Fibroblast of lung (primary cell): ENCODE measurements at regions not wholly inside any gene's neighbourhood (a gene's known extent, or its start where the extent isn't known, plus 50 kb on each side); places are given as distances from the start of the nearest gene placed in this dataset.

Experiments
- DNase-seq, 2 donors: peaks; one replicate each; pipeline versions ENCODE4 v3.0.0 to v3.0.0-alpha.2; 2010; ENCODE audit warnings: low read depth in 2 of 2
- H2AFZ ChIP-seq: 2 replicates; pipeline ENCODE4 v1.5.1; 2012; ENCODE audit warnings: low read length, control low read depth, inconsistent platforms
- H3K27ac ChIP-seq: 2 replicates; pipeline ENCODE4 v1.5.1; 2011; ENCODE audit warnings: low read length, control low read depth; ENCODE audit not compliant: insufficient read depth
- H3K27me3 ChIP-seq: 2 replicates; pipeline ENCODE4 v1.5.1; 2011; ENCODE audit warnings: mild to moderate bottlenecking, low read length; ENCODE audit not compliant: control insufficient read depth, insufficient read depth
- H3K36me3 ChIP-seq: 2 replicates; pipeline ENCODE4 v1.5.1; 2011; ENCODE audit warnings: low read length; ENCODE audit not compliant: control insufficient read depth, insufficient read depth
- H3K4me1 ChIP-seq: 2 replicates; pipeline ENCODE4 v1.5.1; 2011; ENCODE audit warnings: low read length; ENCODE audit not compliant: control insufficient read depth, insufficient read depth; ENCODE audit errors: extremely low read depth
- H3K4me2 ChIP-seq: 2 replicates; pipeline ENCODE4 v1.5.1; 2011; ENCODE audit warnings: low read length, control low read depth; ENCODE audit not compliant: insufficient read depth; ENCODE audit errors: extremely low read depth
- H3K4me3 ChIP-seq, 4 experiments: fragments of 200-600 bp in 1 of 4; sonication (generic) in 1 of 4; replicated peaks in 1 of 4; 2 replicates each; pipeline ENCODE4 v1.5.1; 2011 to 2016; ENCODE audit warnings: low read length in 4 of 4, low read depth in 3 of 4, mild to moderate bottlenecking in 3 of 4, control low read depth in 2 of 4, inconsistent platforms in 1 of 4, mixed read lengths in 1 of 4; ENCODE audit not compliant: insufficient read depth in 1 of 4; ENCODE audit errors: control extremely low read depth in 1 of 4
- H3K79me2 ChIP-seq: 2 replicates; pipeline ENCODE4 v1.5.1; 2012; ENCODE audit warnings: mild to moderate bottlenecking, low read length, inconsistent platforms; ENCODE audit not compliant: control insufficient read depth, insufficient read depth
- H3K9ac ChIP-seq: 2 replicates; pipeline ENCODE4 v1.5.1; 2011; ENCODE audit warnings: mild to moderate bottlenecking, low read length, control low read depth; ENCODE audit not compliant: insufficient read depth
- H3K9me3 ChIP-seq: 2 replicates; pipeline ENCODE4 v1.5.1; 2012; ENCODE audit warnings: low read depth, low read length; ENCODE audit not compliant: control insufficient read depth, insufficient read depth
- H4K20me1 ChIP-seq: 2 replicates; pipeline ENCODE4 v1.5.1; 2011; ENCODE audit warnings: low read length; ENCODE audit not compliant: control insufficient read depth, insufficient read depth; ENCODE audit errors: extremely low read depth
- EZH2 ChIP-seq: IDR thresholded peaks from 2 replicates; pipeline ENCODE4 v1.5.1; 2012; ENCODE audit warnings: low read length, control low read depth, mild to moderate bottlenecking; ENCODE audit errors: missing control alignments
- TF ChIP-seq, protein P1 (sequence below), 2 donors: IDR thresholded peaks in 1 of 2; conservative IDR thresholded peaks in 1 of 2; 1 replicate in 1 of 2; 2 replicates in 1 of 2; pipeline ENCODE4 v1.5.1; 2011 to 2012; ENCODE audit warnings: low read length in 2 of 2, control low read depth in 1 of 2, inconsistent platforms in 1 of 2, low read depth in 1 of 2, mild to moderate bottlenecking in 1 of 2

DNA sequence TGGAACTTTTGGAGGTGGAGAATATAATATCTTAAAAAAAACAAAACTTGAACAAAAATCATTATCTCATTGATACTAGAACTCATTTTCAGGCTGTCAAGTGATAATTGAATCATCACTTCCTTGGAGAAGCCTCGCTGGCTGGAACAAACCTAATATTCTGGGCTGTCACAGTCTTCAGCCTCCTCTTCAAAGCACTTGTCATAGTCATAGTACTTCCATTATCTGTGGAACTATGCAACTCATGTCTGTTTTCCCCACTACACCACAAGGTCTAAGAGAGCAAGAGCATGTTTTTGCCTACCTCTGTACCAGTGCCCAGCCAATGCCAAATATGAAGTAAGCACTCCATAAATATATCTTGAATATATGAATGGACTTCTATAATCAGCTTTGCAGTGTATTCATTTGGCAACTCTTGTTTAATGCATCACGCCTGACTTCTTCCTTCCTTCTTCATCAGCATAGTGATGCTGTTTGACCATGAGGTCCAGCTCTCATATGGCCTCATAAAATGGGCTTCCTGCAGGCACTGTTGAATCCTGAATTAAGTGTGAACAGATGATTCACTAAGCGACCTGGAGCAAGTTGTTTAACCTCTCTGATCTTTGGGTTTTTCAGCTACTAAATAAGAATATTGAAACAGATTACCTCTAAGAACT, 86.6 kb upstream of the SNRK start:
- Histone ChIP-seq H3K4me2 (no peak overlapping the region), H3K27ac (no peak overlapping the region)

DNA sequence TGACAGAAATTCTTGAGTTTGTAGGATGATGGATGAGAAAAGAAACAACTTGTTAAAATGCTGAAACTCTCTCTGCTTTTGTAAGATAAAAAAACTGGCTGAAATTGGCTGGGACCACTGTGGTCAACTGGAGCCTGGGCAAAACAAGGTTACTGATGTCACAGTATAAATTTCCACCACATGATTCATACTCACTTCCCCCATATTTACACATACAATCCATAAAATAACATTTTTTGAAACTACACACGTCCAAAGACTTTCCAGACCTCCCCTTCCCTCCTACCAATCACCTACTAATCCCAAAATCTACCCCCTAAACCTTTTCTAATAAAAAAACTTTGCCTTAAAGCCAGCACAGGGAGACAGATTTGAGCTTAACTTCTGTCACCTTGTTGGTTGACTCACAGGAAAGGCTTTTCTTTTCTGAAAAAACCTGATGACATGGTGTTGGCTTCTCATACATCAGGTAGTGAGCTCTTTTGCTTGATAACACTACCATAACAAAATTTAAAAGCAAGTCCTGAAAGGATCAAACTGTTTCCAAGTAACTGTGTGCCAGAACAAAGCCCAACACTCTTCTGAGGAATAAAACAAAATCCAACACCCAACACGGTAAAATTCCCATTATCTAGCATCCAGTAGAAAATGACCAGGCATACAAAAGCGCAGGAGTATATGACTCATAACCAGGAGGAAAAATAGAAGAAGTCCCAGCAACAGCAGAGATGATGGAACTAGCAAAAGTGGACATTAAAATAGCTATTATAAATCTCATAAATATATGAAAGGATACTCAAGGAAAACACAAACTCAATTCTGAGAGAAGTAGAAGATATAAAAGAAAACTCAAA, 87.3 kb upstream of the SNRK start:
- Histone ChIP-seq H3K9ac (no peak overlapping the region), H3K79me2 (no peaks in the 10 kb centered on the region), H3K9me3 (no peaks in the 10 kb centered on the region), H3K27me3 (no peaks in the 10 kb centered on the region), H3K4me3 (no peak overlapping the region), H3K36me3 (no peaks in the 10 kb centered on the region), H3K4me1 (no peaks in the 10 kb centered on the region), H2AFZ (no peak overlapping the region), H3K4me2 (no peak overlapping the region), H4K20me1 (no peaks in the 10 kb centered on the region), H3K27ac (no peak overlapping the region)
- peak in 1 of 2 donors; percentile 21 for DNase-seq
- TF ChIP-seq, protein P1, sequence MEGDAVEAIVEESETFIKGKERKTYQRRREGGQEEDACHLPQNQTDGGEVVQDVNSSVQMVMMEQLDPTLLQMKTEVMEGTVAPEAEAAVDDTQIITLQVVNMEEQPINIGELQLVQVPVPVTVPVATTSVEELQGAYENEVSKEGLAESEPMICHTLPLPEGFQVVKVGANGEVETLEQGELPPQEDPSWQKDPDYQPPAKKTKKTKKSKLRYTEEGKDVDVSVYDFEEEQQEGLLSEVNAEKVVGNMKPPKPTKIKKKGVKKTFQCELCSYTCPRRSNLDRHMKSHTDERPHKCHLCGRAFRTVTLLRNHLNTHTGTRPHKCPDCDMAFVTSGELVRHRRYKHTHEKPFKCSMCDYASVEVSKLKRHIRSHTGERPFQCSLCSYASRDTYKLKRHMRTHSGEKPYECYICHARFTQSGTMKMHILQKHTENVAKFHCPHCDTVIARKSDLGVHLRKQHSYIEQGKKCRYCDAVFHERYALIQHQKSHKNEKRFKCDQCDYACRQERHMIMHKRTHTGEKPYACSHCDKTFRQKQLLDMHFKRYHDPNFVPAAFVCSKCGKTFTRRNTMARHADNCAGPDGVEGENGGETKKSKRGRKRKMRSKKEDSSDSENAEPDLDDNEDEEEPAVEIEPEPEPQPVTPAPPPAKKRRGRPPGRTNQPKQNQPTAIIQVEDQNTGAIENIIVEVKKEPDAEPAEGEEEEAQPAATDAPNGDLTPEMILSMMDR (conservative IDR thresholded peaks at IDR 0.05 in 1 of 2, IDR thresholded peaks at IDR 0.05 in 1 of 2; ENCODE audit: low read depth in 1 of 2, low read length in 2 of 2), result no peak
- no peak for TF ChIP-seq EZH2

More for the DNA sequence above, 86.6 kb upstream of the SNRK start:
- Histone ChIP-seq H3K27me3 (no peaks in the 10 kb centered on the region), H4K20me1 (no peaks in the 10 kb centered on the region), H3K4me1 (no peaks in the 10 kb centered on the region), H3K79me2 (no peaks in the 10 kb centered on the region), H3K9ac (no peak overlapping the region), H3K4me3 (no peak overlapping the region), H3K36me3 (no peaks in the 10 kb centered on the region), H3K9me3 (no peaks in the 10 kb centered on the region), H2AFZ (no peak overlapping the region)
- TF ChIP-seq EZH2, result no peak
- TF ChIP-seq, protein P1 (conservative IDR thresholded peaks at IDR 0.05 in 1 of 2, IDR thresholded peaks at IDR 0.05 in 1 of 2; ENCODE audit: low read depth in 1 of 2, low read length in 2 of 2), result no peak
- no peak for DNase-seq

DNA sequence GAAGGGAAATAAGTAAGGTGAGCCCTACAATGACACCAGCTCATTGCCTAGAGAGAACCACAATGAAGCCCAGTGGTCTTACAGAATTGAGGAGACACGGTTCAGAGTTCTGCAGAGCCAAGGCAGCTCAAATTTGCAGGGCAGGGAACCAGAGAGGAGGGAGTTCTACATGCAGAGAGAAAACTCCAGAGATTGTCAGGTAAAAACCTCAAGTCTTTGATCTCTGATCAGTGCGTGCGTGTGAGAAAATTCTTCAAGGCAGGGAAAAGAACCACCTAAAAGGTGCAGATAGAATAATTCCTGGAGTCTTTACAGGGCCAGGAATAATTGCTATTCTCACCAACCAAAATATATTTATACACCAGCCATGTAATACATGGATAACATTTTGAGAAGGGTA, 88.0 kb upstream of the SNRK start:
- Histone ChIP-seq H3K9ac (no peak overlapping the region), H3K9me3 (no peaks in the 10 kb centered on the region), H3K4me2 (no peak overlapping the region), H3K36me3 (no peaks in the 10 kb centered on the region), H3K79me2 (no peaks in the 10 kb centered on the region), H3K4me1 (no peaks in the 10 kb centered on the region), H3K27me3 (no peaks in the 10 kb centered on the region), H3K27ac (no peak overlapping the region), H3K4me3 (no peak overlapping the region), H4K20me1 (no peaks in the 10 kb centered on the region), H2AFZ (no peak overlapping the region)
- TF ChIP-seq EZH2, result no peak
- TF ChIP-seq, protein P1 (conservative IDR thresholded peaks at IDR 0.05 in 1 of 2, IDR thresholded peaks at IDR 0.05 in 1 of 2; ENCODE audit: low read depth in 1 of 2, low read length in 2 of 2), result no peak
- DNase-seq, result no peak
